Kidney (tissue), 13 donors: ENCODE measurements at regions not wholly inside any gene's neighbourhood (a gene's known extent, or its start where the extent isn't known, plus 50 kb on each side); places are given as distances from the start of the nearest gene placed in this dataset.
A peak's percentile ranks its signal among the peaks of the same experiment; 100 is the strongest.

Experiments used
- DNase-seq, 5 donors: peaks; one replicate each; pipeline ENCODE4 v3.0.0-alpha.2; 2013 to 2020
- FAIRE-seq: peaks from 2 replicates; lab custom pipeline; 2012; peaks lifted over from hg19 to GRCh38; lab: Jason Lieb, UNC
- H3K27ac ChIP-seq, 2 donors: one replicate each; pipeline ENCODE4 v1.7.0; 2013; ENCODE audit warnings: low read depth in 2 of 2, low read length in 2 of 2, inconsistent platforms in 1 of 2
- H3K27me3 ChIP-seq: one replicate; pipeline ENCODE4 v1.7.1; 2013; ENCODE audit warnings: low read length, inconsistent platforms; ENCODE audit not compliant: control insufficient read depth, insufficient read depth
- H3K36me3 ChIP-seq, 3 donors: one replicate each; pipeline versions ENCODE4 v1.7.0 to v1.7.1; 2013; ENCODE audit warnings: low read length in 3 of 3, control low read depth in 1 of 3, inconsistent platforms in 1 of 3; ENCODE audit not compliant: insufficient read depth in 3 of 3, control insufficient read depth in 2 of 3
- H3K4me1 ChIP-seq, 3 donors: one replicate each; pipeline versions ENCODE4 v1.7.0 to v1.7.1; 2013; ENCODE audit warnings: low read length in 3 of 3, inconsistent platforms in 1 of 3, low read depth in 1 of 3; ENCODE audit not compliant: control insufficient read depth in 2 of 3, insufficient read depth in 2 of 3
- H3K4me3 ChIP-seq, 3 donors: one replicate each; pipeline versions ENCODE4 v1.7.0 to v1.8.1; 2013; ENCODE audit warnings: low read length in 3 of 3, control low read depth in 1 of 3, inconsistent platforms in 1 of 3
- H3K9ac ChIP-seq, 3 donors: one replicate each; pipeline versions ENCODE4 v1.7.0 to v1.7.1; 2013; ENCODE audit warnings: low read length in 3 of 3, control low read depth in 1 of 3, inconsistent platforms in 1 of 3
- H3K9me3 ChIP-seq, 3 donors: one replicate each; pipeline versions ENCODE4 v1.7.0 to v1.7.1; 2013; ENCODE audit warnings: low read length in 3 of 3, control low read depth in 1 of 3, inconsistent platforms in 1 of 3; ENCODE audit not compliant: control insufficient read depth in 2 of 3, insufficient read depth in 1 of 3
- CTCF ChIP-seq: IDR thresholded peaks from 3 replicates; pipeline ENCODE4 v1.5.1; 2012; ENCODE audit warnings: mild to moderate bottlenecking, moderate library complexity, borderline replicate concordance; ENCODE audit not compliant: insufficient read depth; ENCODE audit errors: extremely low read depth
- intact Hi-C: fragments of 100-400 bp; cut with DNase I; formaldehyde crosslinking; loops from one replicate; pipeline ENCODE4 v1.11.1; 2022
- donor health status: control.
- donor health status: control.
- donor health status: control.
- donor health status: control.
- donor health status: control.
- donor health status: DM: yes; HTN: yes; CAD: no.
- donor health status: Normal renal cell carcinoma (clear cell type).

- Histone ChIP-seq H3K4me1 (no peaks in the 10 kb centered on the region), H3K36me3 (no peaks in the 10 kb centered on the region), H3K27ac (no peak overlapping the region), H3K27me3 (no peaks in the 10 kb centered on the region), H3K9me3 (no peaks in the 10 kb centered on the region), H3K4me3 (no peak overlapping the region), H3K9ac (no peak overlapping the region)
- FAIRE-seq = no peak
- intact Hi-C loops = no loop called here
- no peak for TF ChIP-seq CTCF
- DNase-seq = no peak
Observed at GRCh38 chr3:25887907-25888306, 98.0 kb downstream of the OXSM start.

GRCh38 chr3:25888892-25889524, 99.1 kb downstream of the OXSM start:
- Histone ChIP-seq H3K4me3 (no peak overlapping the region), H3K27ac (no peak overlapping the region), H3K36me3 (no peaks in the 10 kb centered on the region), H3K9ac (no peak overlapping the region), H3K9me3 (no peaks in the 10 kb centered on the region), H3K27me3 (no peaks in the 10 kb centered on the region), H3K4me1 (no peaks in the 10 kb centered on the region)
- no peak for TF ChIP-seq CTCF
- FAIRE-seq (no peak), DNase-seq (peak in 1 of 5 donors; percentile 24)
- intact Hi-C loops = no loop called here

GRCh38 chr3:25889525-25889917, 99.6 kb downstream of the OXSM start:
- H3K9me3 ChIP-seq = no peaks in the 10 kb centered on the region
- DNase-seq = no peak
- intact Hi-C loops = no loop called here
- H3K9ac ChIP-seq = no peak overlapping the region
- no peaks in the 10 kb centered on the region for H3K27me3 ChIP-seq
- no peaks in the 10 kb centered on the region for H3K36me3 ChIP-seq
- no peak for TF ChIP-seq CTCF
- no peak for FAIRE-seq
- H3K4me1 ChIP-seq = no peaks in the 10 kb centered on the region
- no peak overlapping the region for H3K27ac ChIP-seq
- no peak overlapping the region for H3K4me3 ChIP-seq

GRCh38 chr3:25894101-25894500, 104.2 kb downstream of the OXSM start:
- Histone ChIP-seq H3K36me3 (no peaks in the 10 kb centered on the region), H3K4me3 (no peak overlapping the region), H3K4me1 (no peaks in the 10 kb centered on the region), H3K27me3 (no peaks in the 10 kb centered on the region), H3K9ac (no peak overlapping the region), H3K27ac (no peak overlapping the region), H3K9me3 (no peaks in the 10 kb centered on the region)
- no peak for TF ChIP-seq CTCF
- DNase-seq (no peak), FAIRE-seq (no peak)
- intact Hi-C loops = no loop called here
